Astrocyte of the spinal cord (primary cell): ENCODE measurements at regions not wholly inside any gene's neighbourhood (a gene's known extent, or its start where the extent isn't known, plus 50 kb on each side); places are given as distances from the start of the nearest gene placed in this dataset.
A peak's percentile ranks its signal among the peaks of the same experiment; 100 is the strongest.
"Not testable (repeated sequence)": the region's sequence is repeated elsewhere in the genome, so short reads cannot be mapped to it uniquely, and the experiment has no call there.

Experiments
- DNase-seq: peaks from one replicate; pipeline ENCODE4 v3.0.0; 2011; ENCODE audit warnings: low read depth, low spot score
- H3K4me3 ChIP-seq: 2 replicates; pipeline ENCODE4 v1.5.1; 2011; ENCODE audit warnings: low read depth, mild to moderate bottlenecking, low read length, moderate library complexity
- in situ Hi-C: cut with HindIII; loops from 2 replicates; pipeline ENCODE4 v1.10.0; 2017; ENCODE audit warnings: low sequenced_read_pairs
- TF ChIP-seq, protein P1 (sequence below): IDR thresholded peaks from 2 replicates; pipeline ENCODE4 v1.5.1; 2012; ENCODE audit warnings: low read depth, mild to moderate bottlenecking, low read length, inconsistent platforms

GRCh38 chr2:182504903-182505302 is 78.1 kb upstream of the PDE1A start:
- peak; percentile 46 for DNase-seq
- TF ChIP-seq, protein P1, sequence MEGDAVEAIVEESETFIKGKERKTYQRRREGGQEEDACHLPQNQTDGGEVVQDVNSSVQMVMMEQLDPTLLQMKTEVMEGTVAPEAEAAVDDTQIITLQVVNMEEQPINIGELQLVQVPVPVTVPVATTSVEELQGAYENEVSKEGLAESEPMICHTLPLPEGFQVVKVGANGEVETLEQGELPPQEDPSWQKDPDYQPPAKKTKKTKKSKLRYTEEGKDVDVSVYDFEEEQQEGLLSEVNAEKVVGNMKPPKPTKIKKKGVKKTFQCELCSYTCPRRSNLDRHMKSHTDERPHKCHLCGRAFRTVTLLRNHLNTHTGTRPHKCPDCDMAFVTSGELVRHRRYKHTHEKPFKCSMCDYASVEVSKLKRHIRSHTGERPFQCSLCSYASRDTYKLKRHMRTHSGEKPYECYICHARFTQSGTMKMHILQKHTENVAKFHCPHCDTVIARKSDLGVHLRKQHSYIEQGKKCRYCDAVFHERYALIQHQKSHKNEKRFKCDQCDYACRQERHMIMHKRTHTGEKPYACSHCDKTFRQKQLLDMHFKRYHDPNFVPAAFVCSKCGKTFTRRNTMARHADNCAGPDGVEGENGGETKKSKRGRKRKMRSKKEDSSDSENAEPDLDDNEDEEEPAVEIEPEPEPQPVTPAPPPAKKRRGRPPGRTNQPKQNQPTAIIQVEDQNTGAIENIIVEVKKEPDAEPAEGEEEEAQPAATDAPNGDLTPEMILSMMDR: no peak
- H3K4me3 ChIP-seq: no peak overlapping the region
- in situ Hi-C loops: no loop called here

- TF ChIP-seq, protein P1: no peak
- in situ Hi-C loops: no loop called here
- DNase-seq: peak; percentile 43
- no peak overlapping the region for H3K4me3 ChIP-seq
Measured at GRCh38 chr2:182506606-182507005, 79.8 kb upstream of the PDE1A start.

DNA sequence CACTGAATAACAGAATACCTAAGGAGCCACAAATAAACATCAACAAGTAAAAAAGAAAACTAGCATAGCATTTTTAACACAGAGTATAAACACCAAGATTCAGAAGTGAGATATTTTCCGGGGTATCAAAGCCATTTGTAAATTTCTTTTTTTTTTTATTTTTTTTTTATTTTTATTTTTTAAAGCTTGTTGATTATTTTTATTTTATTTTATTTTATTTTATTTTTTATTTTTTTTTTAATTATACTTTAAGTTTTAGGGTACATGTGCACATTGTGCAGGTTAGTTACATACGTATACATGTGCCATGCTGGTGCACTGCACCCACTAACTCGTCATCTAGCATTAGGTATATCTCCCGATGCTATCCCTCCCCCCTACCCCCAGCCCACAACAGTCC is 81.7 kb upstream of the PDE1A start:
- H3K4me3 ChIP-seq, DNase-seq, in situ Hi-C loops: not testable (repeated sequence)

DNA sequence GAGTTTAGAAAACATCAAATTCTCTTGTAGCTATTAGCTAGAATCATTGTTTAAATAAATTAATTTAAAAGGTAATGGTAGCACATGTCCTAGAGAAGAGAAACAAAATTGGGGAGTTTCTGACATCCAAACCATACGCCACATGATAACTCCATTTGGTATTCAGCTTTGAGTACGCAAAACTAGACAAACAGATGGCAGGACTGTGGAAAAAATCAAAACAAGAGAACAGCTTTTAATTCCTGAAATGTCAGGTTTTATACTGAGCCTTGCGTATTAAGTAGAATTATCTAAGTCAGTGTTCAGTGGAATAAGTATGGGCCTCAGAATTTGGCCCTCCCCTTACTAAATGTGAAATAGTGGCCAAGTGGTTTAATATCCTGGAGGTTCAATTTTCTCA is 82.4 kb upstream of the PDE1A start:
- no peak for DNase-seq
- in situ Hi-C loops: no loop called here
- TF ChIP-seq, protein P1: no peak
- no peak overlapping the region for H3K4me3 ChIP-seq

GRCh38 chr2:182521453-182522404 is 94.9 kb upstream of the PDE1A start:
- H3K4me3 ChIP-seq: no peak overlapping the region
- TF ChIP-seq, protein P1: no peak
- in situ Hi-C loops: no loop called here
- DNase-seq: no peak

GRCh38 chr2:182522405-182522896 is 95.6 kb upstream of the PDE1A start:
- DNase-seq: peak; percentile 61

More at GRCh38 chr2:182522405-182522896, 95.6 kb upstream of the PDE1A start:
- TF ChIP-seq, protein P1: no peak
- no peak overlapping the region for H3K4me3 ChIP-seq
- in situ Hi-C loops: no loop called here
